ENCODE measurements at regions not wholly inside any gene's neighbourhood (a gene's known extent, or its start where the extent isn't known, plus 50 kb on each side); places are given as distances from the start of the nearest gene placed in this dataset.
A peak's percentile ranks its signal among the peaks of the same experiment; 100 is the strongest.

GRCh38 chr5:159456261-159456660 lies 126.0 kb upstream of the IL12B start:
- DNase-seq (ENCODE audit: low read depth in 2 of 2): no peak

GRCh38 chr5:159456722-159457465 lies 126.6 kb upstream of the IL12B start:
- peak; percentile 10 to 37 for DNase-seq (ENCODE audit: low read depth in 2 of 2)

- no peak for DNase-seq (ENCODE audit: low read depth in 2 of 2)
These were observed 128.0 kb upstream of the IL12B start for GRCh38 chr5:159458217-159458711.

GRCh38 chr5:159459132-159459627 lies 128.9 kb upstream of the IL12B start:
- DNase-seq (ENCODE audit: low read depth in 2 of 2): no peak

- DNase-seq (ENCODE audit: low read depth in 2 of 2): no peak
These were observed 129.8 kb upstream of the IL12B start for GRCh38 chr5:159459951-159460538.

GRCh38 chr5:159463590-159464321 lies 133.5 kb upstream of the IL12B start:
- no peak for DNase-seq (ENCODE audit: low read depth in 2 of 2)

GRCh38 chr5:159465604-159466003 lies 135.3 kb upstream of the IL12B start:
- no peak for DNase-seq (ENCODE audit: low read depth in 2 of 2)

GRCh38 chr5:159467666-159468065 lies 137.4 kb upstream of the IL12B start:
- no peak for DNase-seq (ENCODE audit: low read depth in 2 of 2)

- no peak for DNase-seq (ENCODE audit: low read depth in 2 of 2)
These were observed 139.4 kb upstream of the IL12B start for GRCh38 chr5:159469496-159470372.

GRCh38 chr5:159471904-159472303 lies 141.6 kb upstream of the IL12B start:
- no peak for DNase-seq (ENCODE audit: low read depth in 2 of 2)

GRCh38 chr5:159475026-159475425 lies 144.7 kb upstream of the IL12B start:
- DNase-seq (ENCODE audit: low read depth in 2 of 2): no peak

- no peak for DNase-seq (ENCODE audit: low read depth in 2 of 2)
These were observed 148.7 kb upstream of the IL12B start for GRCh38 chr5:159478950-159479349.

- no peak for DNase-seq (ENCODE audit: low read depth in 2 of 2)
These were observed 150.6 kb upstream of the IL12B start for GRCh38 chr5:159480849-159481248.

- DNase-seq (ENCODE audit: low read depth in 2 of 2): no peak
These were observed 151.5 kb upstream of the IL12B start for GRCh38 chr5:159481751-159482150.

- DNase-seq (ENCODE audit: low read depth in 2 of 2): no peak
These were observed 156.5 kb upstream of the IL12B start for GRCh38 chr5:159486836-159487235.

- DNase-seq (ENCODE audit: low read depth in 2 of 2): no peak
These were observed 158.2 kb upstream of the IL12B start for GRCh38 chr5:159488516-159488915.

- no peak for DNase-seq (ENCODE audit: low read depth in 2 of 2)
These were observed 159.5 kb upstream of the IL12B start for GRCh38 chr5:159489779-159490178.

- no peak for DNase-seq (ENCODE audit: low read depth in 2 of 2)
These were observed 160.2 kb upstream of the IL12B start for GRCh38 chr5:159490507-159490906.

- DNase-seq (ENCODE audit: low read depth in 2 of 2): no peak
These were observed 163.4 kb upstream of the IL12B start for GRCh38 chr5:159493696-159494095.

- no peak for DNase-seq (ENCODE audit: low read depth in 2 of 2)
These were observed 166.5 kb upstream of the IL12B start for GRCh38 chr5:159496773-159497172.

- no peak for DNase-seq (ENCODE audit: low read depth in 2 of 2)
These were observed 166.9 kb upstream of the IL12B start for GRCh38 chr5:159497221-159497620.

GRCh38 chr5:159498630-159499029 lies 168.3 kb upstream of the IL12B start:
- DNase-seq (ENCODE audit: low read depth in 2 of 2): no peak

All from stimulated activated CD4-positive, alpha-beta T cell treated with anti-CD3 and anti-CD28 coated beads, Interleukin-1b, Interleukin-23, amount 100 ng/mL, for 4 hours (primary cell).